NCI-H82 treated with DMSO at 0.1 percent for 48 hours (cell line): ENCODE measurements at regions not wholly inside any gene's neighbourhood (a gene's known extent, or its start where the extent isn't known, plus 50 kb on each side); places are given as distances from the start of the nearest gene placed in this dataset.

Experiments
- DNase-seq: peaks from one replicate; lab custom pipeline; 2025; ENCODE audit not compliant: unreplicated experiment; lab: John Stamatoyannopoulos, UW

DNA sequence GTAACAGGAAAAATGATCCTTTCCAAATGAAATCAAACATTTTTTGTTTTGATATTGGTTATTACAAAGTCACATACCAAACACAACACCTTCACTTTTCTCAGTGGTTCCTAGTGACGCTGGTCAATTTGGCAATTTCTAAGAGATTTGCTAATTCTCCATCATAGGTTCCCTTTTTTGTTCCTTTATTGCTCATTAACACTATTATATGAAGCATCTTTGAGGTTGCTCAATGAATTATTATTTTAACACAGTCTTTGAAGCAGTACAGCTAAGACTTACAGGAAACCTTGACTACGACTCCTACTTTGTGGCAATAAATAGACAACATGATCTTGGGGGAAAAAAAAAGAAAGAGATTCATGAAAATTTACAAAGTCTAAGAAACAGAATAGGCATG lies 152.2 kb upstream of the VRK2 start:
- DNase-seq = no peak

DNA sequence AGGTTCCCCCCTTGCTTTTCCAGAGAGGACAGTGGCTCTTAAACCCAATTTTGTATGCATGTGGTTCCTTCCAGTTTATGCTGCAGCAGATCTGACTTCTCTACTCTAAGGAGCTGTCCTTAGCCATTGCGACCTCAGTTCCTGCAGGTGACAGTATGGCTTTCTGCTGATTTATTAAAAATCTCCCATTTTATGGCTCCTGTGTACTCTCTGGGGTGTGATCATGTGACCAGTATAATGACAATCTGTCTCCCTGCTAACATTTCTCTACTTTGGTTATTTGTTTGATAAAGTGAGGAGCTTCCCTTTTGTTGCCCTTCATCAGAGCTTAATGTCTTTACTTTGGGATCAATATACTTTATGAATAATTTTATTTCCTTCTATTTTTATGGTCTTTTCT lies 148.7 kb upstream of the VRK2 start:
- no peak for DNase-seq

DNA sequence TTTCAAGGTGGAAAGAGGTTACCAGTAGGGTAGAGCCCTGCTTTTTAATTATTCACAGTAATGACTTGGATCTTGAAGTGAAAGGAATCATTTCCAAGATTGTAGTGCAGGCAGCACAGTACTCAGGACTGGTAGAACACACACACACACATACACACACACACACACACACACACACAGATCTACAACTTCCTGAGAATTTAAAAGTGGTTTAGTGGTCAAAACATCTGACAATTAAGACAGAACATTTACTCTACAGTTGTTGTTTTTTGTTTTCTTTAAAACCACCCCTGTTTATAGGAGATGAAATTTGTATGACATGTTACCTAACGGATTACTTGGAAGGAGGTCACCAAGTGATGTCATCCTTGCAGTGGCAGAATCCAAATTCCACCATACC lies 146.7 kb upstream of the VRK2 start:
- no peak for DNase-seq

DNA sequence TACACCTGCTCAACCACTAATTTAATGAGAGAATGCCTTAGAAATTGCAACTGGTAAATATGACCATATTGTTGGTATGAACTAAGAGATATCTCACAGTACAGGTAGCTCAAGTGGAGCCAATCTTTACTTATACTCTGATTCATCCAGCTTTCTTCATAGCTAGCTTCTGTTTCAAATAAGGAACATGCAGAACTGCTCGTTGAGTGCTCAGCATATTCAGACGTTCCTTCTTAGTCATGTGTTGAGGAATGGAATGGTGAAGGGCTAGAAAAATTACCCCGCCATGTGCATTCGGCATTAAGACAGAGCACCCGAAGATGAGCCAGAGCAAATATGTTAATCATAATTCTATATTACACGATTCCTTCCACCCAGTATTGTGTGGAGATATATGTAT lies 144.0 kb upstream of the VRK2 start:
- DNase-seq = no peak

DNA sequence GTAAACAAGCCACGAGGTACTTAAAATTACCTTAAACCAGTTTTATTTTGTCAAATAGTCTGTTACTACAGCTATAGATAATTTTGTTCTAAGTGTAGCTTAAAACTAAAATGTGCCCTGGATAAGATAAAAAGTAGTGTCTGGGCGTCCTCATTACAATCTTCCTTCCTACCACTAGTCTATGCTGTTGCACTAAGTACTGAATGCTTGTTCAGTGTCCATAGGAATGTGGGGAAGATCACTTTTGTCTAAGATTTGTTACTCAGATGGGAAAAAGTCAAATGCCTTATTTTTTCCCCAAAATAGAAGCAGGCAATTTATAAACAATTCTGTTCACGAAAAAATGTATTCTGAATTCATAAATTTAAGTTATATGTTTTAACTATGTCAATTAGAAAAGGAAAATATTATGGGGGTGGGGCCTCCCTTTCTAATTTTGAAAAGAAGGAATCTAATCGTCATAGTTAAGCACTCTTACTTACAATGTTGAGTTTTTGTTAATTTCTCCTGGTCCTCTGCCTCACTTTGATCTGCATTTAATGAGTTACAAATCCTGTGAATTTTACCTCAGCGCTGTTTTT lies 140.4 kb upstream of the VRK2 start:
- peak; percentile 79 for DNase-seq

DNA sequence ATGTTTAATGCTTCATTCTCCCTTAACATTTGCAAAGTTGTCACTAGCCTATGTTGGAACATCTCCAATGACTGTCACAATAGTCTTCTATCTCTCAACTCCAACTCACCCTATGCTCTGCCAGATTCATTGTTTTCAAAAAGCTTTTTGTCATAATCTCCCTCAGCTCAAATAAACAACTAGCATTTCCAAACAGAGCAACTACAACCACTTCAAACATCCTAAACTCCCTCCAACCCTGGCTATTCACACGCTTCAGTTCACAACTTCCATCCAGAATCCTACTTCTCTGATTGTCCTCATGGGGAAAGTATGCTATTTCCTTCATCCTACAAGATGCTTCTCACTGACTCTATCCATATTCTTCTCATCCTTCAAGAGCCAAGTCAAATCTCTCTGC lies 139.2 kb upstream of the VRK2 start:
- no peak for DNase-seq

DNA sequence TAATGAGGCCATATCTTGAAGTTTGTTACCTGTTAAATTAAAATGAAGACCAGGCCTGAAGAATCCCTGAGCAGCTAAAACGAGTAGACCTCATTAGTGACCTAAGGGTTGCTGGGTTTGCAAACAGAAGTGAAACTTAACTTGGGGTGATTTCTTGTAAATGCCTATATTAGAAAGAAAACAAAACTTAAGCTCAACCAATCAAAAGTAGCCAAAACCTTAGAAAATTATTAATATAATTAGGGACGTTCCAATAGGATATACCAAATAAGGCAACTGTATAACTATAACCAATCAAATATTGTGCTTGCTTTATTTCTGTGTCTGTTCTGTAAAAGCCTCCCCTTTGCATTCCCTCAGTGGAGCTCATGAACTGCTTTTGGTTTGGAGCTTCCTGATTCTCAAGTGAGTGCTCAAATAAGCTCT lies 137.9 kb upstream of the VRK2 start:
- DNase-seq = no peak

DNA sequence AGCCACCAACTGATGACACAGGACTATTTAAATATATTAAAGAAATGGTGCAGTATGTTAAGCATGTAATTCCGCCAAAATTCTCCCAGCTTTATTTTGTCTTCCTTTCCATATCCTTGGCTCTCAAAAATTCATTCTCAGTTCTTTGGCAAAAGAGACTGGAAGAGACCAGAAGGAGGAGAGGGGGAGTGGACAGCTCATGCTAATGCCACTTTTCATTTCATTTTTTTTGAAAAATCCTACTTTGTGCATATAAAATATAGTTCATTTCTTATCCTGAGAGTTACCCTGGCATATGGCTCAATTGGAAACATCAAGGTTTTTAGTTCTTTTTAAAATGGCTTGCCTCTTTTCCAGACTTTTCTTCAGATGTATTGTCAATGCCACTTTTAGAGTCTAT lies 128.5 kb upstream of the VRK2 start:
- no peak for DNase-seq

DNA sequence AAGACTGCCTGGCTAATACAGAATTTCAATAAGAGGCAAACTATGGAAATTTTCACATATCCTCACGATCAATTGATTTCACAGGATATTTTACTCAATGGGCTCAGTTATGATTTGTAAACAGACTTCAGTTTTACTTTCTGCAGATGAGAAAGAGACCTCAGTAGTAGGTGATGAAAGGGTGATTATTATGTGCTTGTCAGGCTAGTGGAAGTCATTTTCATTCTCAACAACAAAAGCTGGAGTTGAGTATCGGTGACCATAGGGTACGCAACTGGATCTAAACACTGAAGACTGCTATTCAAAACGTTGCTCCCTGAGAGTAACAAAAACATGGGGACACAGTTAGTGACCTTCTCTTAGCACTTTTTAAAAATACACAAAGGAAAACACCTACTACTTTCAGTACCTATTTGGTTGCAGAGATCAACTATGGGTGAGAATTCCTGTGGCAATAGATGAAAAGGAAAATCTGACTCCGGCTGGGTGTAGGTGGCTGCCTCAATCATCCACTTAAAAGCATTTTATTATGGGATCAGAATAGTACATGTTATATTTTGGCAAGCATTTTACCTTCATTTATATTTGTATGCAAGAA lies 126.2 kb upstream of the VRK2 start:
- no peak for DNase-seq

DNA sequence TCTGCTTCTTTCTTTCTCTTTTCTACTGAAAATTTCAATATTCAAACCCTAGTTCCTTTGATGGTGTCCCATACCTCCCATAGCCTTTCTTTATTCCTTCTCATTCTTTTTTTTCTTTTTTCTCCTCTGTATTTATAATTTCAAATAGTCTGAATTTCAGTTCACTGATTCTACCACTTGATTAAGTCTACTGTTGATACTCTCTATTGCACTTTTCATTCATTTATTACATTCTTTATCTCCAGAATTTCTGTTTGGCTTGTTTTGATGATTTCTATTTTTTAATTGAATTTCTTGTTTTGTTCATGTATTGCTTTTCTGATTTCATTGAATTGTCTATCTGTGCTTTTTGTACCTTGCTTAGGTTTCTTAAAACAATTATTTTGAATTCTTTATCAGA lies 111.9 kb upstream of the VRK2 start:
- no peak for DNase-seq

DNA sequence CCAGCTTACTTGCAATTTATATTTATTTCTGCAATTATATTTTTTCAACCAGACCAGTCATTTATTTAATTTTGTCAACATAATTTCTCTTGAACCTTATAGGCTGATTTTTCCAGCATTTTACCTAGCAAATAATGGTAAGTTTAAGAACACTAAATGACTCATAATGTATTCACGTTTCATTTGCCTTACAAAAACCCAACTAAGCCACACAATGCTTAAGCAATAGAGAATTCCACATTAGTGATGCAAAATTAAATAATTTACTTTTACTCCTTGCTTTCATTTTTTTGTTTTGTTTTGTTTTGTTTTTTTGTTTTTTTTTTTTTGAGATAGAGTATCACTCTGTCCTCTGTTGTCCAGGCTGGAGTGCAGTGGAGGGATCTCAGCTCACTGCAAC lies 110.4 kb upstream of the VRK2 start:
- no peak for DNase-seq

DNA sequence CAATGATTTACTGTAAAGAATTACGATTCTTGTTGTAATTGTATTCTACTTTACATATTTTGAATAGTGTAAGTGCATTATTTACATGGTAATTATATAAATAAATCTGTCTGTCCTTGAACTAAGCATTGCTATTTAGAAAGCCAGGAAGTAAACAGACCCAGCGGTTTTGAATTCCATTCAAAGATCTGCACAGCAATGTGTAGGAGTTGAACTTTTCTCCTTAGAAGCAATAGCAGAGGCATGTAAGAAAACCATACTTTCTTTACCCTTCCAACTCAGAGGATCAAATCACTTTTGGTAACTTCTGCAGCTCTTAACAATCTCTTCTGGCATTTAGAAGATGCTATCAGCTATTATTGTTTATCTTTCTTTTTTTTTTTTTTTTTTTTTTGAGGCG lies 109.2 kb upstream of the VRK2 start:
- DNase-seq = no peak

DNA sequence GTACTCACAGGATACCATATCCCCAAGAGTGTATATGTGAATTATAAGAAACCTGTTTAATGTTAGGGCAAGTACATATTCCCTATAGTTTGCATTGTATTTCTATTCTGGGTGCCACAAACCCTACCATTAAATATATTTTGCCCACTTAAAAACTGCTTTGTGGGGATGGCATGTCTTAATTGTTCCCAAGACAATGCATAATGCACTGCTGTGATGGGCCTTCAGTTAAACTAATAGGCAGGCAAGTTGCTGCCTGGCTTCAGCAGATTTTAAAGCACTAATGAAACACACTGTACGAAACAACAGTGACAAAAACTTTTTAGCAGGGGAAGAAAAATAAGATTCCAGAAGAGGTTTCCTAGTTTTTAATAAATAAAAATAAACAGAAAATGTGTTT lies 104.8 kb upstream of the VRK2 start:
- DNase-seq = no peak

DNA sequence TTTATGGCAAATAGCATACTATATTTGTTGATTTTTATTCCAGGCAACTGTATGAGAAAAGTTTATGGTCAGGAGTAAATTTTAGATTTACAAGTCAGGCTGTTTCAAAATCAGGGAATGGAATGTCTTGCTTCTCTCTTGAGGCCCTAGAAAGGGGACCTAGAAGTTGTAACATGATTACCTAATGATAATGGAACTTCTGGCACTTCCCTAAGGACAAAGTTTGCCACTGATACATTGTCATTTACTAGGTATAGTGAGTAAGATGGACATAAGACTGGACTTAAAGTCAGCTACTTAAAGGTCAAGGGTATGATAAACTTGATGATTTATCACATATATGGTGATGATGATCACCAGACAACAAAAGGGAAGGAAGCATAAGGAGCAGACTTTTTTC lies 103.3 kb upstream of the VRK2 start:
- DNase-seq = no peak

DNA sequence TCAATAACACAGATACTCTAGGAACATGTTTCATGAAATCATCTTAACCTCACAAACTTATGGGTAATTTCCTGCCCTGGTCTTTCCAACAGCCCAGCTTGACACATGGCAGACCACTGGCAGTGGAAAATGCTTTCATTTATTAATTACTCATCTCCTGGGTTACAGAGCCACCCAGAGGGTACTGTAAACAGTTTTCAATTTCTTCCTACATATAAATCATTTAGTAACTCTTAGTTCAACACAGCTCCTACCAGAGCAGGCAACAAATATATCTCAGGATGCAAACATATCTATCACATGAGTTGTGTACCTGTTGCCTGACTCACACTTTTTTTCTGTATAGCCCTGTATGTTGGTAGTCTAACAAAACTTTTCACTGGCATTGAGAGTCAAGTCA lies 99.2 kb upstream of the VRK2 start:
- no peak for DNase-seq

DNA sequence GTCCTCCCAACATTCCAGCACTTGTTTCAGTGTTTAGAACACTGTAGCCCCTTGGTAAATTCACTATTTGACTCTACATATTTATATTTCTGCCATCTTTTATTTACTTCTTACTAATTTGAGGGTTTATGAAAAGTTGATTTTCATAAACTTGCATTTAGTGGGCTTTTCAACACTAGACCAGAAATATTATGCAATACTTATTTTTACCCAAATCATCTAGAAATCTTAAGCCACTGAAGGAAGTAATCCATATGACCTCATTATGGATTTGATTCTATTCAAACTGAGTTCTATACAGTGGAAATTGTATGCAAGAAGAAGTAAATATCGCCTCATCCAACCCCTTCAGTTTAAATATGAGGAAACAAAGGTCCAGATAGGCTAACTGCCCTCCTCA lies 92.6 kb upstream of the VRK2 start:
- DNase-seq = no peak

DNA sequence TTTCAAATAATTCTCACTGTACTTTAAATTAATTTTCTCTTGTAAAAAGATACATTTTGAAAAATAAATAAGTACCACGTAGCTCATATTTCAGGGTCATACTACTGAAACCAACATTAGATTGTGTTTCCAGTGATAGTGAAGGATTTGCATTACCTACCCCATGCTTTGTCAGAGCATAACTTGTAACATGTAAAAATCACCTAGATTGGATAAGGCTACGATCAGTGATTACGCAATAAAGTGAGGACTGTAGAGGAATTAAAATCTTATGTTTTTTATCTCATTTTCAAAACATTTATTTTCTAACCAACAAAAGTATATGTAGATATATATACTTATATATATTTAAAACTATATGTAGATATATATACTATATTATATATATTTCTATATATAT lies 89.4 kb upstream of the VRK2 start:
- no peak for DNase-seq

DNA sequence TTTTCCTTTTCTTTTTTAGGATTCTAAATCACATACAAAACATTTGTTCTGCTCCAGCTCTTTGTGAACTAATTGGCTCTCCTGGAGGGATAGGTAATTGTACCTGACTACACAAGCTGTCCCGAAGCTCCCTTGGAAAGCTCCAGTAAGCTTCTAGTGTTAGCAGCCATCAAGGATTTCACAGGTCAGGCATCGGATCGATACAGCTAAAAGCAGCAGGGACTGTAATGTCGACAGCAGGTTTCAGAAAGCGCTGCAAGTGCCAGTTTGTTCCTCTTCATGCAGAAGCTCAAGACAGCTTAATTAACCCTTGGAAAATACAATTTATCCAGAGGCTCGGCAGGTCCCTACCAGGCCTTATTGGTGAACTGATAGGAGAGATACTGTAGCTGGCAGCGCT lies 87.2 kb upstream of the VRK2 start:
- DNase-seq = no peak

DNA sequence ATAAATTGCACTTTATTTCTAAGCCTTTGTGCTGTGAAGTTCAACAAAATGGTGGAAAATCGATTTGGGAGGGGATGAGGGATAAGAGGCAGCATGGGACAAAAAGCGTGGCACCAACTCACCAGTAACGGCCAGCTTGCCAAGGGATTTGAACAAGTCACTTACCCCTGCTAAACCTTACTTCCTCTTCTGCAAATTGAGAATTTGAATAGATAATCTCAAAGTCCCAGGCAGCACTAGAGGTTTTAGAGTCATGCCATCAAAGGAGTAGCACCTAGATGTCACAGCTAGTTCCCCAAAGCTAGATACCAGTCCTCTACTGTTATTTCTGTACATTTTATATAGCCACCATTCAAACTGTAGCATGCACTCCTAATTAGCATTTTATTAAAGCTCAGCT lies 83.7 kb upstream of the VRK2 start:
- DNase-seq = no peak

DNA sequence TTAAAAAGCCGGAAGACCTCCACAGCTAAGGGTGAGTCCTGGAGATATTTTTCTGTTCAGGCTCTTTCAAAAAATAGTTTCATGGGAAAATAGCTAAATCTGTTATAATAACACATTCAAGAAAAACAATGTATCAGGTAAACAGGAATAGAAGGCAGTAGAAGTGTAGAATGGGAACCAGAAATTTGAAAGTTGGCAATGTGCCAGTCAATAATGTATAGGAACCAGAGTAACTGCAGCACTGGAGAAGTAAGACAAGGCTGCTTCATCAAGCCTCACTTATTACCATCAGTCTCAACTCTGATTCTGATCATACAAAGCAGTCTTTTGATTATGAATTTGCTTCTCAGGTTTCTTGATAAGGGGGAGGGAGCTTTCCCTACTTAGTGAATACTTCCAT lies 81.4 kb upstream of the VRK2 start:
- no peak for DNase-seq

DNA sequence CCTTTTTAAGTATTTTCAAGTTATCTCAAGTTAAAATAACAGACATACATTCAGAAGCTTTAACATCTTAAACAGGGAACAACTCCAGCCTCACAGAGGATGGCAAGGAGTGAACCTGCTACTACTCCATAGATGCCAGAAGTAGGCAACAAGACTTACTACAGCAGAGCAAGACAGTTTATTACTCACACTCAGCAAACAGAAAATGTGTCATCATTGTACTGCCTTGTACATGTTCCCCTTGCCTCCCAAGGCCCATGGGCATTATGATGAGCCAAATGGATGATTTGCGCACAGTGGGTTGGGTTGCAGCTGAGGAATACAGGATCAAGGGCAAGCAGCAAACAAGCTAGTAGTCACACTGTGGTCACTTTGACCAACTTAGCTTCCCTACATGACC lies 80.6 kb upstream of the VRK2 start:
- DNase-seq = no peak

DNA sequence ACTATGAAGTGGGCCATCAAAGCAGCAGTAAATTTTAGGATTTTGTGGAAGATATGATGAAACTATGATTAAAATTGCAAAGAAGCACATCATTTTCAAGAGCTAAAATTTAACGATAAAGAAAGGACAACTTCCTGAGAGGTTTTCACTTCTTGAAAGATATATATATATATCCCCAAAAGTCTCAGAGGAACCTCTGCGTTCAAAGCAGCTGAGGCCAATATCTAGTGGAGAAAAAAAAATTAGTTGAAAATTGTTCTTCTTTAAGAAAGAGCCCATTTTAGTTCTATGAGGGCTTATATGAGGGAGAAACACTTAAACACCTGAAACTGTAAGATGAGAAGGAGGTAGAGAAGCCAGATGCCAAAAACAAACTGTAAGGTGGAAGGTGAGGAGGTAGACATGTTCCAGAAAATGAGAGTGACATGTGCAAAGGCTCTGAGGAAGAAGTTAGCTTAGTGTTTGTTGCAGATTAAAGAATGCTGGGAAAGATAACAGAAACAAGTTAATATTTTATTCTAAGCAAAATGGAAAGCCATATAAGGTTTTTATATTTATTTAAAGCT lies 72.9 kb upstream of the VRK2 start:
- no peak for DNase-seq

DNA sequence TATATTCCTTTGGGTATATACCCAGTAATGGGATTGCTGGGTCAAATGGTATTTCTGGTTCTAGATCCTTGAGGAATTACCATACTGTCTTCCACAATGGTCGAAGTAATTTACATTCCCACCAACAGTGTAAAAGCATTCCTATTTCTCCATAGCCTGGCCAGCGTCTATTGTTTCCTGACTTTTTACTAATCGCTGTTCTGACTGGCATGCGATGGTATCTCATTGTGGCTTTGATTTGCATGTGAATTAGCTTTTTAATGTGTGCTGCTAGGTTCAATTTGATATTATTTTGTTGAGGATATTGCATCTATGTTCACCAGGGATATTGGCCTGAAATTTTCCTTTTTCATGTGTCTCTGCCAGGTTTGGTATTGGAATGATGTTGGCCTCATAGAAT lies 67.4 kb upstream of the VRK2 start:
- DNase-seq = no peak
